Astrocyte of the cerebellum (primary cell): ENCODE measurements at regions not wholly inside any gene's neighbourhood (a gene's known extent, or its start where the extent isn't known, plus 50 kb on each side); places are given as distances from the start of the nearest gene placed in this dataset.

ENCODE experiments used
- DNase-seq: peaks from one replicate; pipeline ENCODE4 v3.0.0-alpha.2; 2011; ENCODE audit warnings: low read depth
- H3K4me3 ChIP-seq: 2 replicates; pipeline ENCODE4 v1.5.1; 2011; ENCODE audit warnings: mild to moderate bottlenecking, low read depth, low read length, moderate library complexity
- CTCF ChIP-seq: IDR thresholded peaks from 2 replicates; pipeline ENCODE4 v1.5.1; 2012; ENCODE audit warnings: low read length, low read depth, moderate library complexity, mild to moderate bottlenecking; ENCODE audit errors: missing control alignments
- in situ Hi-C: cut with HindIII; loops from 2 replicates; pipeline ENCODE4 v1.10.0; 2017; ENCODE audit warnings: low sequenced_read_pairs

DNA sequence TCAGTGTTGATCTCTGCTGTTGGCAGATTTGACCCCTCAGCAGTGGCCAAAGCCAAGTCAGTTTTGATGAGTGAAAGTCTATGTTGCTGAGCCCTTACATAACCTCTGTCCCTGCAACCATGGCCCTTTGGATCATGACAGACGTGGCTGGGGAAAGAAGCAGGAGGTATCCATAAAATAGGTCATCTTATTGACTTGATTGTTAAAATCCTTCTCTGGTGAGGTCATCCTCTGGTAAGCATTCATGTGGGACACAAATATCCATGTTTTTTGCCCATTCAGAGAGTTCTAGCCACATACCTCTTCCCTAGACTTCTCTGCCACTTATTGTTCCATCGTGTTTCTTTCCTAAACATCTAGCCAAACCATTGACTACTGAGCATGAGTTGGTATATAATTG, 251.9 kb upstream of the PTER start:
- no peak for DNase-seq
- in situ Hi-C loops = no loop called here
- TF ChIP-seq CTCF = no peak
- no peak overlapping the region for H3K4me3 ChIP-seq

- DNase-seq = no peak
- TF ChIP-seq CTCF = no peak
- in situ Hi-C loops = no loop called here
Observed at GRCh38 chr10:16186564-16186963, 250.2 kb upstream of the PTER start.

GRCh38 chr10:16187161-16187560, 249.6 kb upstream of the PTER start:
- DNase-seq = no peak
- no peak for TF ChIP-seq CTCF
- in situ Hi-C loops = no loop called here

More at GRCh38 chr10:16186564-16186963, 250.2 kb upstream of the PTER start:
- H3K4me3 ChIP-seq = no peak overlapping the region

DNA sequence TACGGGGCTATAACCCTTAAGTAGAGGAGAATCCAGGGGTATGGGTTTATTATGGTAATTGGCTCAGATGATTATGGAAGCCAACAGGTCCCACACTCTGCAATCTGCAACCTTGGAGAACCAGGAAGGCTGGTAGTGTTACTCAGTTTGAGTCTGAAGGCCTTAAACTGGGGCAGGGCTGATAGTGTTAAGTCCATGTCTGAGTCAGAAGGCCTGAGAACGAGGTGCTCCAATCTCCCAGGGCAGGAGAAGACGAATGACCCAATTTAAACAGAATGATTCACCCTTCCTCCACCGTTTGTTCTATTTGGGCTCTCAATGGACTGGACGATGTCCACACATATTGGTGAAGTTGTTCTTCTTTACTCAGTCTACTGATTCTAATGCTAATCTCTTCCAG, 244.5 kb upstream of the PTER start:
- in situ Hi-C loops = no loop called here
- no peak for TF ChIP-seq CTCF
- no peak for DNase-seq
- H3K4me3 ChIP-seq = no peak overlapping the region

More at GRCh38 chr10:16187161-16187560, 249.6 kb upstream of the PTER start:
- no peak overlapping the region for H3K4me3 ChIP-seq

DNA sequence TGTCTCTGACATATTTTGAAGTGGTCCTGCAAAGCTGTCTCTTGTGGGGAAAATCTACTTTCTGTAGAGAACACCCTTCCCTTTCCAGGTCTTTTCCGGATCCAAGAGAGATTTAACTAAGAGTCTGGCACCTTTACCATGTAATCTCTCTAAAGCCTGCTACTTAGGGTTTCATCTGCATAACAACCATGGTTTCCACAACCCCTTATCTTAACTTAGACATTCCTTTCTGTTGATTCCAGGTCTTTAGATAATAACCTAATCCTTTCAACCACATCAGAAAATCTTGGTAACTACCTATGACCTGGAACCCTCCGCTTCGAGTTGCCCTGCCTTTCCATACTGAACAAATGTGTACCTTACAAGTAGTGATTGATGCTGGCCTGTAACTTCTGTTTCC, 243.6 kb upstream of the PTER start:
- no peak overlapping the region for H3K4me3 ChIP-seq
- in situ Hi-C loops = no loop called here
- no peak for TF ChIP-seq CTCF
- no peak for DNase-seq

DNA sequence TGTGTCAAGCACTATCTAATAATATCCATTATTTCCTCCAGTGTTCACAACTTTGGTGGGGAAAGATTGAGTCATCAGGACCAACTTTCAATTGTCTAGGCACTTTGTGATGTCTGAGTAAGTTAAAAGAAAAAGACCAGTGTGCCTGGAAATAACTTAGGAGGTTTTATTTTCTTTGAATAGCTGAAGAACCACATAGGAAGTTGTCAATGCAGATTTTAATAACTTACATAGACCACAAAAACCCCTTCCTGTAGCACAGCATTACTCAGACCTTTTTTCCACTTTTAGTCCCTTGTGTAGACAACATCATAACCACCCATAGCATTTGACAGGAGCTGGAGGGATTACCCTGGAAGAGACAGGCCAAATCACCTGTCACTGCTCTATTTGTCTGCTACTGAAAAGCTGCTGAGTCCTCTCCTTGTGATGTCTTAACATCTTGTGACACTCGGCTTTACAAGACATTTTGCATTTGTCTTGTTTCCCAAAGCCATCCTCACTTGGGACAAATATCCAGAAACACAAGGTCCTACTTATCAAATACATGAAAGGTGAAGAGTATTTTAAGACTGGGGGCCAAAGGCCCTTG, 241.5 kb upstream of the PTER start:
- TF ChIP-seq CTCF = no peak
- H3K4me3 ChIP-seq = no peak overlapping the region
- in situ Hi-C loops = no loop called here
- no peak for DNase-seq
